GM18858 (cell line): ENCODE measurements at regions not wholly inside any gene's neighbourhood (a gene's known extent, or its start where the extent isn't known, plus 50 kb on each side); places are given as distances from the start of the nearest gene placed in this dataset.

Experiments
- ATAC-seq: cut with Tn5 transposase; IDR thresholded peaks from one replicate; pipeline ENCODE4 v1.9.1; 2021; ENCODE audit not compliant: unreplicated experiment

DNA sequence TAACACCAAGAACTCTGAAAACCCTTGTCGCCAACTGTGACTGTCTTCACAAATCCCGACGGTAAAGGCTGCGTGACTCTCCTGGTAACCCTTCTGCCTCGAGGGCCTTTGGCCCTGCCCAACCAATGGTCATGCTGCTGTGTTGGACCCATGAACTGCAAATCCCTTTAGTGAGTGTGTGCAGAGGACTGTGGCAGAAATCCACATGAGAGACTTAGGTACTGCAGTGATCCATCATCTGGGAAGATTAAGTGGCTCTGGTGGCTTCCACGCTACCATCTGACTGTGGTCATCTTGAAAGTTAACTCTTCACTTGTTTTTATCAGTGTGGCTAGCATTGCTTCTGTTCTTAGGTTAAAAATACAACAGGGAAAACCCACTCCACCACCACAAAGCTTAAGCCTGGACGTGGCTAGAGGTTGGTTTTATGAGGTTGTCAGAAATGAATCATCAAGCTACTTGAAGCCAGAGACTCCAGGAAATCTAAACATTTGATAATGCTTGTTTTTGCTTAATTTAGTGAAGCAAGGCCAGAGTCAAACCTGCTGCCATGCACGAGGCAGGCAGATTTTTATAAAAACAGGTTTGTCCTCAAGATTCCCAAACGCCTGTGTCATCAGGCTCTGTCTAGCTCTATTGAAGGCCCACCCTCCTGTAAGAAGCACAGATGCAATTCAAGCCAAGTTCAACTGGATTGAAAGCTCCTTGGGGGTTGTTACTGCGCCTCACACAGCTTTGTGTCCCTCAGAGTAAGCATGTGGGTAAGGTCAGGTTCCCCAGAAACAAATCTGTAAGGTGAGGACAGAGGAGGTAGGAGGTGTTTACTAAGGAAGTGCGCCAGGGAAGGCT is 52.7 kb upstream of the ERCC6L2 start:
- ATAC-seq = peak; percentile 84

DNA sequence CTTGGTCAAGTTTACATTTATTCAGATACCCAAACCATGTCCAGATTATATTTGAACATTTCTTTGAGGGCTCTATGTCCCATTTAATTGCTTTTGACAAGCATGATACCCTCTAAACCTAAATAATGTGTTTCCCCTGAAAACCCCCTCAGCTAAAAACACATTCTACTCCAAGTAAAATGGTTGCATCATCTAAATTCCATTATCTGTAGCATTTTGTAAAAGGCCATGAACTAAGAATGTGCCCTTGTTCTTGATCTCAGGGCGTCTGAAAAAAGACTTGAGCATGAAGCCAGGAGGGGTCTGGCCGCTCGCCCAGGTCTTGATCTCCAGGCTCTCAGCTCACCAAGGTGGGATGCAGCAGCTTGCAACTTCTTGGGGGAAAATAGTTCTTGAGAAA is 53.5 kb upstream of the ERCC6L2 start:
- no peak for ATAC-seq

DNA sequence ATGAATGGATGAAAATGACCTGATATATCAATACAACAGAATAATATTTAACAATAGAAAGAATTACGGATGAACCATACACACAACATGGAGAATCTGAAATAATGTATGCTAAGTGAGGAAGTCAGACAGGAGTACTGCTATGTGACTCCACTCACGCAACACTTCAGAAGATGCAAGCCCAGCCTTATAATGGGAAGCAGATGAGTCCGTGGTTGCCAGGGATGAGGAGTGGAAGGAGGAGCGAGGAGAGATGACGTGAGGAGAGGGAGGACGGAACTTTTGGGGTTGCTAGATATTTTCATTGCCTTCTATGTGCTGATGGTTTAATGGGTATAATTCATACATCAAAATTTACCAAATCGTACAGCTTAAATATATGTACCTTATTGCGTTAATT is 55.4 kb upstream of the ERCC6L2 start:
- ATAC-seq = no peak

DNA sequence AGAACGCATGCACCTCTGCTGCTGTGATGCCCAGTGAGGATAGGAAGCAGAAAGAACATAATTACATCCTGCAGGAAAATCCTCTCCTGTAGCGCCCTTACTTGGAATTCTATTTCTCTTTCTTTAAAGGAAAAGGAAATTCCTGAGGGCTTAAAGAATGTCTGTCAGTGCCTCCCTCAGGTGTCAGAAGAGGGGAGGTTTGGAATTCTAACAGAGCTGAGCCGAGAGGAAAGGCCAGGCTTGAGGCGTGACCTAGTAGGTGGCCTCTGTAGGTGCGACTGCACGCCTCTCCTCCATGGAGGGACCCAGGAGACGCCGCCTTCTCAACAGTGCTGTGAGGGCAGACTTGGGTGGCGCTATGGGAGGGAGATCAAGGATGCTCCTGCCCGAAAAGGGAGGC is 55.9 kb upstream of the ERCC6L2 start:
- ATAC-seq = no peak

DNA sequence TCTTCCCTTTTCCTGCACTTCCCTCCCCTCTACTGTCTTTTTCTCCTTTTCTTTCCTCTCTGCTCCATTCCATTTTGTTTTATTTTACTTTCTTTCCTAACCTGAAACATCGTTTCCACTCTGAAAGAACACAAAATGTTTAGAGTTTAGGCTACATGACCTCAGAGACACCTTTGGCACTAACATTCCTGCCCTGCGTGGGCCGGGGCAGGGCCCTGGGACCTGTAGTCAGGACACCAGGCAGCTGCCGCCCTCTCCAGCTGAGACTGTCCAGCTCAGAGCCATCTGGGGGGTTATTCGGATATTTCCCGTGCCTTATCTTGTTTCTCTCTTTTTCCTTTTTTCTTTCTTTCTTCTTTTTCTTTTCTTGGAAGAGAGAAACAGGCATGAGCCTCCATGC is 58.3 kb upstream of the ERCC6L2 start:
- no peak for ATAC-seq

DNA sequence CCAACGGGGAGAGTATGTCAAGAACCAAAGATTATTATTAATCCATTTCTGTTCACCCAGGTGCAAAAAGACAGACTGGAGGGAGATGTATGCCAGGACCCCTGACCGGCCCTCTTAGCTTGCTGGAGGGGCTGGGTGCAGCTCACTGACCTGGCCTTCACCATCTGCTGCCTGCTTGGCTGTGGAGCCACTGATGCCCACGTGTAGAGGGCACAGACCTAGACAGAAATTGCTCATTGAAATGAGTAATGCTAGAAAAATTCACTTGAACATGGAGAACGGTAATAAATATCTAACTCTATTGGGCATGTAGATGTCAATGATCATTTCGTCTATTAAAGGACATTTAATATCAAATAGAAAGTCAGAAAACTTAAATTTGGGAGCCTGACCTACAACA is 58.8 kb upstream of the ERCC6L2 start:
- no peak for ATAC-seq

DNA sequence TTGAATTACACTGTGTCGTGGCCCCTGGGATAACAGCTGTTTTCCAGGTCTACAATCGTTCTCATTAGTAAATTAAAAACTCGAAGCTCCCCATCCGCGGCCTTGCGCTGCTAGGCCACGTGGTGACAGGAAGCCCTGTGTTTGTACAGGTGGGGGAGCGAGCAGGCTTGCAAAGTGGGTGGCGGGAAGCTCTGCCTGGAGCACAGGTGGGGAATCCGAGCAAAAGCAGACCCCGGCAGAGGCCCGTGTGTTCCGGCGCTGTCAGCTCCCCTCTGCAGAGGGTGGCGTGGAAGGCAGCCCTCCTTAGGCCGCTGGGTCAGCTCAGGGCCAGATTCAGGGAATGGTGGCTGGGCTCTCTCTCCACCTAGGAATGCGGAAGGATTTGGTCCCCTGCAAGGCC is 59.5 kb upstream of the ERCC6L2 start:
- ATAC-seq = no peak

DNA sequence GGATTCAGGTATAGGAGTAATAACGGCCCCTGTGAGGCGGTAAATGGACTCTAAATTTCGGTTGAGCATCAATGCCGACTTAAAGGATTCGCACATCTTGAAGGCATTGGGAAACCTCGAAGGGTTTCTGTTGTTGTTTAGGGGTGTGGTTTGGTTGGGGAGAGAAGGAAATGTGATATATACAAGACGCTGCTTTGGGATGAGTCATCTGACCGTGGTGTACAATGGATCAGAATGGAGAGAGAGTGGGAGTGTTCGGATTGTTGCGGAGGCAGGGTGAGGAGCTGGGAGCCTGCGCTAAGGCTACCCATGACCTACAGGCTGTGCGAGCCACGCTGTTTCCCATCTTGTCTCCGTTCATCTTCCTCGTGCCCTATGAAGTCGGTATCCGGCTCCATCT is 60.4 kb upstream of the ERCC6L2 start:
- no peak for ATAC-seq

DNA sequence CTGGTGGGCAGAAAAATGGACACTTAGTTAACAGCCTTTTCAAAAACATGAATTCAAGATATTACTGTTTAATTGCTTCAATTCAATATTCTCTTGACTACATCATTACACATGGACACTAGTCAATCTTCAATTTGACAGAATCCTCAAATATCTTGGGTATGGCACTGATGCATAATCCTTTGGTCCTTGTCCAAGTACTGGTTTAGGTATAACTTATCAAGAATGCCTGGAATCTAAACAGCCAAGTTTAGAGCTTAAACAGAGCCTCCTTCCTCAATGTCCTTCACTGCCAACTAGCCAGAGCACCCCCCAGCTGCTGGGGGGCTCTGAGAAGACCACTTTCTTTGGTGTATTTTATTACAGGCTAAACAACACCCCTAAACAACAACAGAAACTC is 61.6 kb upstream of the ERCC6L2 start:
- ATAC-seq = no peak

DNA sequence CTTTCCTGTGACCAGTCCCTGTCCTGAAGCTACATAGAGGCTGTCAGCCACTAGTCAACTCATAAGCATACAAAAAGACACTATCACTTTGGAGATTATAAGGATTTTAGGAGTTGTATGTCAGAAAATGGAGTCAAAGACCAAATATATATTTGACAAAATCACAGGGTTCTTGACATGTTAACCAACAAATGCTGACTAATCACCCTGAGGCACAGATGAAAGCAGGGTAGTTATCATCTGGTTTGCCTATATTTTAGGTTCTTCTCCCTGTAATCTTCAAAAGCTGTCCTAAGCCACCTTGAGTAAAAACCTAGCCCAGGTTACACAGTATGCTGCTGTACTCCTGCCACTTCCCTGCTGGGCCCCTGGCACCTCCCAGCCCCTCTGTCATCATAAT is 64.7 kb upstream of the ERCC6L2 start:
- no peak for ATAC-seq

DNA sequence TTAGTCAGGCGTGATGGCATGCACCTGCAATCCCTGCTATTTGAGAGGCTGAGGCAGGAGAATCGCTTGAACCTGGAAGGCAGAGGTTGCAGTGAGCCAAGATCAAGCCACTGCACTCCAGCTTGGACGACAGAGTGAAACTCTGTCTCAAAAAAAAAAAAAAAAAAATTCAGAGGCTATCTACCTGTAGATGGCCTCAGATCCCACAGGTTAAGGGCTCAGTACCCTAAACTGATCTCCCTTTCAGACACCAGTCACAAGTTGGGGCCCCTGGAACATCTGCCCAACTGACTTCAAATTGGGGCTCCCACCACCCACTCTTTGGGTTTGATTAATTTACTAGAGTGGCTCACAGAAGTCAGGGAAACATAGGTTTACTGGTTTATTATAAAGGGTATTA is 65.4 kb upstream of the ERCC6L2 start:
- no peak for ATAC-seq

DNA sequence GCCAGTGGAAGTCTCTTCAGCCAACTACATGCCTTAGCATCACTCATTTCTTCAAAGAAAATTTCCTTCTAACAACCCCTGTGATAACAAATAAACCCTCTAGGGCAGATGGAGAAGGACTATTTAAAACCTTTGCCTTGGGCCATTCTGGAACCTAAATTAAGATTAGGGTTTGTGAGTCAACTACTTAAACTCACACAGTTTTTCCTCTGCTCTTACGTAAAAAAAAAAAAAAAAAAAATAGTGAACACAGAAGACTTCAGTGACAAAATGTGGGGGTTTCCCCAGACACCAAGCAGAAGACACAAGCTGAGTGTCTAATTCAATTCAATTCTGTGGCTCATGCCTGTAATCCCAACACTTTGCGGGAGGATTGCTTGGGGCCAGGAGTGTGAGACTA is 65.8 kb upstream of the ERCC6L2 start:
- ATAC-seq = no peak

DNA sequence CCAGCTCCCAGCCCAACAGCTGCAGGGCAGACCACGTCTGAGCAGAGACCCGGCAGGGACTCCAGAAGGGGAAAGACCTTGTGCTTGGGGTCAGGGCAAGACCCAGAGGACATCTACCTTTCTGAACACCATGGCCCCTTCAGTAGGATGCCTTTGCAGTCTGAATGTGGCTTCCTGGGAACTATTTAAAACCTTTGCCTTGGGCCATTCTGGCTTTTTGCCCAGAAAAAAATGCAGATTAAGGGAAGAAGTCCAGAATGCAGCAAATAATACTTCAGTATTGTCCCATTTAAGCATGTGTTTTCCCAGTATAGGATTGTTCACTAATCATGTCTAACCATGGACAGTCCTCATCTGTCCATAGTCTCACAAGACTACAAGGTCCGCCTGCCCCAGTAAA is 67.5 kb upstream of the ERCC6L2 start:
- no peak for ATAC-seq

DNA sequence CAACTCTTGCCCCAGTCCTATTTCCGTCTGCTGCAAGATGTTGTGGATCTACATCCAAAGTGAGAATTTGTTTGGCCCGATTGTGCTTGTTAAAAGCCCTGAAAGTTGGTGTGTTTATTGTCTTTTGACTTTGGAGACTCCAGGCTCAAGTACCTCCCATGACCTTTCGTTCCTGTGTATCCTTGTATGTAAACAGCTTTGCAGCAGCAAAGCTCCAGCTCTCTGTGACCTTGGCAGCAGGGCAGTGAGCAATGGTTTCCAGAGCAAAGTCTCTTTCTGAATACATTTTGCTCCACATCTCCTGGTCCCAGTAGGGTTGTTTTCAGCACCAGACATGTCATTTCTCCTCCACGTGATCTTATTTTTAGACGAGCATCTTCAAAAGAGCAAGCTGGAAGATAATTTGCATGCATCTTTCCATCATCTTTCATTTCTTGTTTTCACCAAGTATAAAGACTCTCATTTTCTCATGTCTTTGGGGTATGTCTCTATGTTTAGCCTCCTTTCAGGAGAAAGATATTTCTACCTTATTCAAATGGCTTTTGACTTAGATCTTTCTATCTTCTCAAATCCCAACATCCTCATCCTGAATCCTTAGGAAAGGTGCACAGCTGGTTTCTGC is 68.1 kb upstream of the ERCC6L2 start:
- no peak for ATAC-seq

DNA sequence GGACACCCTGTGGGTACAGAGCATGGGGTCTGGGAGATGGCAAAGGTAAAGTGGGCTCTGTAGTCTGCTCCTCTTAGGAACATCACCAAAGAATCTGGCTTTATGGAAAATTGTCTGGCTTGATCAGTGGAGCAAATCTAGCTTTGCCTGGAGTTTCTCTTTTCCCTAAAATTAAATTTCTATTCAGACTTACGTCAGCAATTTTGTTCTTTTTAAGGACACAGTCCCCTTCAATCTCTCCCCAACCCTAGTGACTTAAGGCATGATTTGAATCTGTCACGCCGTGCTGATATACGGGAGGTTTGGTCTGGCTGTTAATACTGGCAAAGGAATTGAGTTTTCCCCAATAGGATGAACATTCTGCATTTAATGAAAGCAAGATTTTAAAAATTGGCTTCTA is 72.3 kb upstream of the ERCC6L2 start:
- no peak for ATAC-seq

DNA sequence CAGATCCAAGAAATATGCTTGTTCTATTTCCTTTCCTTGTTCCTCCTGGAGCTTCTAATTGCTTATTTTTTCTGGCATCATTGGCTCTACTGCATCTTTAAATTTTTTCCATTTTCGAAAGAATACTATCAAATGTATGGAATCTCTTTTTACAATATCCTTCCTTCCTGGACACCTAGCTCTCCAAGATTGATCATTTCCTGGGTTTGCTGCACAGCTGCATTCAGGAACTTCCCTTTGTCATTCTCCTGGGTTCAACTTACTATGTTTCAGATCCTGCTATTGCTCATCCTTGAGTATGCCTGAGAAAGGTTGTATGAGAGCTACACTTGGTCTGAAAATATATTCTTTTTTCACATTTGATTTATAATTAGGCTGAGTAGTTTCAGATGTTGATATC is 73.7 kb upstream of the ERCC6L2 start:
- no peak for ATAC-seq

DNA sequence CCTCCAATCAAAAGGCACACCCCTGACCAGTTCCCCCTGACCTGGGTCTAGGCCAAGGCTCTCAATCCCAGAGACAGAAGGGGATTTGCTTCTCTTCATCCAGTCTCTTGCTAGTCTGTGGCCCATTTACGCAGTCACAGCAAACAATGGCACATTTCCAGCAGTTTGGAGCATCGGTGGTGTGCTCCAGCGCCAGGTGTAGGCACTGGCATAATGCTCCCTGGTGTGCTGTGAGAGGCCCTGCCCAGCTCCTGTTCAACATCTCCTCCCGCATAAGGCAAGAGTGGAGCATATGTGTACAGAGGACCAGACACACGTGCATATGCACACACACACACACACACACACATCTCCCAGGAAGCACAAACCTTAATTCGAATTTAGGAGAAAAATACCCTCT is 79.5 kb upstream of the ERCC6L2 start:
- no peak for ATAC-seq

DNA sequence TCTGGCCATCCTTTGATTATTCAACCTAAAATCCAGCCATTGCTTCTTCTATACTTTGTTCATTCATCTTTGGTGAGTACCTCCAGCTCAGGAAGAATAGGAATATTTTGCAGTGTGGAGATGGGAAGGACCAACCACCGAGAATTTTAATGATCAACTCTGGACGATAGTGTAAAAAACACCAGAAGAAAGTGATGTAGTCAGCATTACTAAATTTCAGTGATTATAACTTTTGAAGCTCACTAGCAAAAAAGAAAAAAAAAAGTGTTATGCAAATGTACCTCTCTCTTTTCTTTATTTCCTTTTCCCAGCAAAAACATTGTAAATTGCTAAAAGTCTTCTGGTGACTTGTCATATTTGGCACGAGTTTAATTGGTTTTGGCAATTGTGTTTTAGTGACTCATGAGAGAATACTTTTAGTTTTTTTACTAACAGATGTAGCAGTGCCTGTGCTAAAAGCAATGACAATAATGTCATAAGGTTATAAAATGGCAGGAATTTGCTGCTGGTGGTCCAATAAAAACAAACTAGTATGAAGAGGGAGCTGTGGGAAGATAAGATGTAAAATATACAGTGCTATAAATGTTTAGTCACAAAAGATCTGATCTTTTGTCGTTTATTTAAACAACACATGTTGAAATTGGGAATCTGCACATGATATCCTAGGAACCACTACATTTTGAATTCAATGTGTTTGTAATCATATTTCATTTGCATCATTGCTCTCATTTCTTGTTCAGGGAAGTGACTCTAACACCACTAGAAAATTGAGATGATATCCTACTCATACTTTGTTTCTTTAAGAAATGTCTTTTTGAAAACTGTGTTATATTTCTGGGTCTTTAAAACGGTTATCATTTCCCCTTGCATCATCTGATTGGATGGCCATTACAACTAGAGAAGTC is 81.3 kb upstream of the ERCC6L2 start:
- ATAC-seq = no peak

DNA sequence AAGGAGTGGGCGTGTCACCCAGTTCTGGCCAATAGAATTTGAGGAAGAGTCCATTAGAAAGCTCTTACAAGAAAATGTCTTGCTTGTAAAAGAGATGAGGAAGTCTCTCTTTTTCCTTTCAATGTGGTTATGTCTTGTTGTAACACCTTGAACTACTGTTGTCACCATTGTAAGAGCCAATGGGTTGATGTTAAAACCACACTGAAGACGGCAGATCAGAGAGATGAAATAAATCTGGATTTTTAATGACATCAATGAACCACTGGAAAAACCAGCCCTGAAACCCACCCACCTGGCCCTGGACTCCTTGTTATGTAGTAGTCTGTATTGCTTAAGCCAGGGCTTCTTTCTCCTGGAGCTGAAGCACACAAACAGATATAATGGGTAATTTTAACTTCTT is 83.8 kb upstream of the ERCC6L2 start:
- ATAC-seq = no peak

DNA sequence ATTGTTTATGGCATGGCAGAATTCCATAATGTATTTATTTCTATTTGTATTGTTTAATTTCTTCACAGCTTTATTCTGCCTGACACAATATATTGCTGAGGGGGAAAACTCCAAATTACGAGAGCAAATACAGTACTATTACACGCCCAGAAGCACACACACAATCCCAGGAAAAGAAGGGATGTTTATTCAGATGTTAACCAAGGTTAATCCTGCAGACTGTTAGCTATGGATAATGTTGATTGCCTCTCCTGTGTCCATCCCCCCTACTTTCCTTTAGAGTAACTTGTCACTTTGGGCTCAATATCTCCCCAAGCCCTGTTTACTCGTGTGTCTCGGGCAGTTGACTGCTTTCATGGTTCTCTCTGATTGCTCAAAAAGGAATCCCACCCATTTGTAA is 84.2 kb upstream of the ERCC6L2 start:
- ATAC-seq = no peak

DNA sequence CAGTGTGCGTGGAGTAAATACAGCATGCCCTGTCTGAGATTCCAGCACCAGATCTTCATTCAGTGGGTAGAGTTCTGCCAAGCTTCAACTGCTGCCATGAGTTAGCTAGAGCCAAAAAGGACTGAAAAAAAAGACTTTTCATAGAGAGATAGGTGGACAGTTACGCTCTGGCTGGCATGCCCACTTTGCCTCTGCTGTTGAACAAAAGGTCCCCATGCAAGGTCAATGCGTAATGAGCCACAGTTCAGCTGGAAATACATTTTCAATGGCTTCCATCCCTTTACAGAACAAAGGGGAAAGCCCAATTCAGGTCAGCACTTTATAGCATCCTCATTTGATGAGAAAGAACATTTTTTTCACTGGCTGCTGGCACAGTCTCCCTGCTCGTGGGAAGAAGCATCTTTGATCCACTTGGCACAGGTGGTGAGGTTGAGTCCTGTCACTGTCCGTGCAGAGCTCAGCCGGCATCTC is 86.9 kb upstream of the ERCC6L2 start:
- ATAC-seq = no peak

DNA sequence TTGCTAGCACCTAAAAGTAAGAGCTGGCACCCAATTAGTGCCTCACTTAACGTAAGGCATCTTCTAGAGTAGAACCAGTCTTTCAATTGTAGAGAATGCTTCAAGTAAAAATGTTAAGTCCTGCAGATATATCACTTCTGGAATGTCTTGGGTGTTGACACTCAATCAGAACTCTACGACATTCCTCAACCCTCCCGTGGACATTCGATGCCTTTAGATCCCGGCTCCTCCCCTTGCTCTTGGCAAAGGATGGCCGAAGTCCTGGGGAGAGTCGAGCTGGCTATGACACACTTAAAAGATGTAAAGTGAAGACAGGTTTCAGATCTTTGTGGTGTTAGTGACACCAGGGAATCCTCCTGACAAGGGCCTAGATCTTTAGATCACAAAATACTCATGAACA is 87.5 kb upstream of the ERCC6L2 start:
- no peak for ATAC-seq
